Ovary (tissue), 7 donors: ENCODE measurements at regions not wholly inside any gene's neighbourhood (a gene's known extent, or its start where the extent isn't known, plus 50 kb on each side); places are given as distances from the start of the nearest gene placed in this dataset.

Source experiments
- DNase-seq, 5 donors: peaks; one replicate each; pipeline ENCODE4 v3.0.0-alpha.2; 2019 to 2020
- H3K27ac ChIP-seq, 2 donors: fragments of 200-600 bp; one replicate each; pipeline versions ENCODE4 v1.5.1 to v1.8.0; 2019 to 2022
- H3K27me3 ChIP-seq: fragments of 200-600 bp; one replicate; pipeline ENCODE4 v1.8.0; 2022
- H3K36me3 ChIP-seq: fragments of 200-600 bp; sonication (generic); one replicate; pipeline ENCODE4 v1.5.1; 2019
- H3K4me1 ChIP-seq: one replicate; pipeline ENCODE4 v1.8.1; 2013; ENCODE audit warnings: mild to moderate bottlenecking, moderate library complexity; ENCODE audit not compliant: insufficient read depth
- H3K4me3 ChIP-seq: fragments of 200-600 bp; sonication (generic); one replicate; pipeline ENCODE4 v1.5.1; 2017
- H3K9me3 ChIP-seq, 2 donors: fragments of 200-600 bp in 1 of 2; sonication (generic) in 1 of 2; one replicate each; pipeline versions ENCODE4 v1.5.1 to v1.8.1; 2013 to 2019; ENCODE audit warnings: mild to moderate bottlenecking in 1 of 2, moderate library complexity in 1 of 2
- EP300 ChIP-seq: sonication (generic); formaldehyde crosslinking; IDR thresholded peaks from one replicate; pipeline ENCODE4 v1.6.1; 2017; ENCODE audit warnings: antibody characterized with exemption
- POLR2A ChIP-seq: fragments of 450-650 bp; IDR thresholded peaks from one replicate; pipeline ENCODE4 v1.6.1; 2017; ENCODE audit warnings: antibody characterized with exemption, mild to moderate bottlenecking, moderate library complexity
- WGBS, 3 donors: extraction: QIAGEN DNeasy Blood & Tissue Kit in 1 of 3; methylation state at CpG; one replicate each; pipeline versions ENCODE4 v1.1.5 to v1.1.7; 2013 to 2017; 5-methylcytosine and 5-hydroxymethylcytosine counted together
- intact Hi-C, 4 donors: fragments of 100-400 bp; cut with DNase I; formaldehyde crosslinking; loops; one replicate each; pipeline versions ENCODE4 v1.11.0 to v1.15.1; 2022 to 2023
- TF ChIP-seq, protein P1 (sequence below), 3 donors: fragments of 450-650 bp in 2 of 3; fragments of 200-600 bp in 1 of 3; IDR thresholded peaks; one replicate each; pipeline versions ENCODE4 v1.5.1 to v1.8.0; 2016 to 2022; ENCODE audit warnings: antibody characterized with exemption in 3 of 3, mild to moderate bottlenecking in 1 of 3
- donor health status: DM: no; HTN: no; CAD: no; lungs with moderate emphysema.
- donor health status: DM: no; HTN: no; CAD: no.
- donor health status: Bipolar disorder and iron deficiency.
- donor health status: DM: no; HTN: no; CAD: no.
- donor health status: DM: yes; HTN: yes; CAD: no.

- Histone ChIP-seq H3K4me3 (no peak overlapping the region), H3K36me3 (no peaks in the 10 kb centered on the region), H3K27ac (no peak overlapping the region), H3K4me1 (no peaks in the 10 kb centered on the region), H3K27me3 (no peaks in the 10 kb centered on the region), H3K9me3 (no peaks in the 10 kb centered on the region)
- no peak for DNase-seq
- intact Hi-C loops, result no loop called here
- TF ChIP-seq, protein P1, sequence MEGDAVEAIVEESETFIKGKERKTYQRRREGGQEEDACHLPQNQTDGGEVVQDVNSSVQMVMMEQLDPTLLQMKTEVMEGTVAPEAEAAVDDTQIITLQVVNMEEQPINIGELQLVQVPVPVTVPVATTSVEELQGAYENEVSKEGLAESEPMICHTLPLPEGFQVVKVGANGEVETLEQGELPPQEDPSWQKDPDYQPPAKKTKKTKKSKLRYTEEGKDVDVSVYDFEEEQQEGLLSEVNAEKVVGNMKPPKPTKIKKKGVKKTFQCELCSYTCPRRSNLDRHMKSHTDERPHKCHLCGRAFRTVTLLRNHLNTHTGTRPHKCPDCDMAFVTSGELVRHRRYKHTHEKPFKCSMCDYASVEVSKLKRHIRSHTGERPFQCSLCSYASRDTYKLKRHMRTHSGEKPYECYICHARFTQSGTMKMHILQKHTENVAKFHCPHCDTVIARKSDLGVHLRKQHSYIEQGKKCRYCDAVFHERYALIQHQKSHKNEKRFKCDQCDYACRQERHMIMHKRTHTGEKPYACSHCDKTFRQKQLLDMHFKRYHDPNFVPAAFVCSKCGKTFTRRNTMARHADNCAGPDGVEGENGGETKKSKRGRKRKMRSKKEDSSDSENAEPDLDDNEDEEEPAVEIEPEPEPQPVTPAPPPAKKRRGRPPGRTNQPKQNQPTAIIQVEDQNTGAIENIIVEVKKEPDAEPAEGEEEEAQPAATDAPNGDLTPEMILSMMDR (IDR thresholded peaks at IDR 0.05), result no peak
- TF ChIP-seq EP300, result no peak
- TF ChIP-seq POLR2A, result no peak
- 65 to 74% (median 71%) methylated on average over 4 of the region's 4 CpGs for WGBS, 3 donors
Observed at GRCh38 chr3:109977897-109978296, 640.6 kb upstream of the DPPA4 start.

DNA sequence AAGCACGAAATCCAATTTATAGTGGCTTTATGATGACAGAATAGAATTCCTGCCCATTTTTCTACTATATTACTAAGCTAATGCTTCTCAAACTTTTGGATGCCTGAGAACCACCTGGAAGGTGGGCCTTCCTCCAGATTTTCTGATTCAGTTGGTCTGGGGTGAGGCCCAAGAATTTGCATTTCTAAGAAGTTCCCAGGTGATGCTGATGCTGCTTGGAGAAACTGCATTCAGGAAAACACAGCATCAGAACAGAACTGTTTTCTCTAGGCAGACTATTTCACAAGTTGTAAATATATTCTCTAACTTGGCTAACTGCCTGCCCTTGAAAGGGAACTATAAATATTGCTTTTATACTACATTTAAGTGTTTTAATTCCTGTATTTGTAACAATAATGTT is 644.9 kb upstream of the DPPA4 start:
- Histone ChIP-seq H3K27ac (no peak overlapping the region), H3K36me3 (no peaks in the 10 kb centered on the region), H3K4me3 (no peak overlapping the region), H3K4me1 (no peaks in the 10 kb centered on the region), H3K27me3 (no peaks in the 10 kb centered on the region), H3K9me3 (no peaks in the 10 kb centered on the region)
- 43 to 67% (median 44%) methylated on average over 1 of the region's 1 CpG for WGBS, 3 donors
- TF ChIP-seq, protein P1 (IDR thresholded peaks at IDR 0.05), result no peak
- TF ChIP-seq POLR2A (no peak), EP300 (no peak)
- DNase-seq, result no peak
- intact Hi-C loops, result no loop called here

DNA sequence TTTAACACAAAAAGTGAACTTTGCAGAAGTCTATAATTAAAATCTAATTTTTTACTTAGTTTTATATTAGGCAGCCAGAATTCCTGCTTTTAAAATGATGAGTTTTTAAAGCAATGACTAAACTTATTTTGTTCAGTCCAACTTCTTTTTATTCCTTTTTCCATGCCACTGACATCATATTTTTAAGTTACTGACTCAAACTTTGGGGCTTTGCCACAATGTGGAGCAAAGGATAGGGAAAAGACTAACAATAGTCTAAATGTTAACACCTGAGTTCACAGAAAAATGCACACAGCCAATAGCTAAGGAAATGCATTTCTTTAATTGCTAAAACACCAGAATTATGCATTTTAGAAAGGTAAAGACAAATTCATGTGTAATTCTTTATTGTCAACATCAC is 647.6 kb upstream of the DPPA4 start:
- Histone ChIP-seq H3K27ac (no peak overlapping the region), H3K9me3 (no peaks in the 10 kb centered on the region), H3K4me3 (no peak overlapping the region), H3K27me3 (no peaks in the 10 kb centered on the region), H3K4me1 (no peaks in the 10 kb centered on the region), H3K36me3 (no peaks in the 10 kb centered on the region)
- TF ChIP-seq, protein P1 (IDR thresholded peaks at IDR 0.05), result no peak
- no peak for TF ChIP-seq POLR2A
- no peak for TF ChIP-seq EP300
- no peak for DNase-seq
- intact Hi-C loops, result no loop called here

DNA sequence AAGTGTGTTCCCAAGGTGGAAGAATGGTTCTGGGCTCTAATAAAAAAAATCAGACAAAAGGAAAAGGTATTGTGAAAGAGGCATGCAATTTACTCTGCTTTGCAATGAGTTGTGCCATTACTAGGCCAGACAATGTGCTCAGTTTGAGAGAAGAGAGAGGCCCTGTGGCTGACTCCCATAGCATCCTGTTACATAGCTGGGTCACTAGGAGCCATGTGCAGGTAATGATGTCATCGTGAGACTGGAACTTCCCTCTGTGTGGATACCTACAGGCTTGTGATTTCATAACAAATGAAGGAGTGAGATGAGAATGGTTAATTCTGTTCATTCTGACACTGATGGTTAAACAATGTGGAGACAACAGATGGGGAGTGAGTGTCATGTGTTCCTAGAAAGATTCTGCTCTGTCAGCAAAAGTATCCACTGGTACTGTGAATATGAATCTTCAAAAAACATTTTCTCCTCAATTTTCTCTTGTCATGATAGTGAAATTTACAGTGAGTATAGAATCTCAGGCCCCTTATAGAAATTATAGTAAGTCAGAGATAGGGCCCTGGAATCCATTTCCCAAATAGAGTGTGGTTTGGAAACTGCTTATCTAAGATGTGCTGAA is 648.7 kb upstream of the DPPA4 start:
- Histone ChIP-seq H3K27me3 (no peaks in the 10 kb centered on the region), H3K27ac (no peak overlapping the region), H3K36me3 (no peaks in the 10 kb centered on the region), H3K4me3 (no peak overlapping the region), H3K4me1 (no peaks in the 10 kb centered on the region), H3K9me3 (no peaks in the 10 kb centered on the region)
- TF ChIP-seq POLR2A (no peak), EP300 (no peak)
- TF ChIP-seq, protein P1 (IDR thresholded peaks at IDR 0.05), result no peak
- intact Hi-C loops, result no loop called here
- WGBS, 3 donors, result 83 to 96% (median 93%) methylated on average over 1 of the region's 1 CpG
- no peak for DNase-seq
